ENCODE measurements at regions not wholly inside any gene's neighbourhood (a gene's known extent, or its start where the extent isn't known, plus 50 kb on each side); places are given as distances from the start of the nearest gene placed in this dataset.

DNA sequence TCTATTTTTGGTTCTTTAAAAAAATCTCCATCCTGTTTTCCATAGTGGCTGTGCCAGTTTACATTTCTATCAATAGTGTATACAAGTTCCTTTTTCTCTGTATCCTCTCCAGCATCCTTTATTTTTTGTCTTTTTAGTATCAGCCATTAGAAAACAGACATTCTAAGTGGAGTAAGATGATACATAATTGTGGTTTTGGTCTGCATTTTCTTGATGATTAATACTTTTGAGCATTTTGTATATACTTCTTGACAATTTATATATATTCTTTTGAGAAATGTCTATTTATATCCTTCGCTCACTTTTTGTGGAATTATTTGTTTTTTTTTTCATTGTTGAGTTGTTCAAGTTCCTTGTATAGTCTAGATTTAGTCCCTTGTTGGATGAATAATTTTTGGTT is 382.2 kb upstream of the SPOCK3 start:
- WGBS (ENCODE audit: low lambda C conversion rate), result 0% methylated on average over 1 of the region's 1 CpG
- Histone ChIP-seq H3K36me3 (replicated peaks in 1 of 2; ENCODE audit: control insufficient read depth in 1 of 2, insufficient read depth in 2 of 2, low read length in 2 of 2) (no peaks in the 10 kb centered on the region), H3K27ac (ENCODE audit: extremely low read length, insufficient read depth, low read length) (no peak overlapping the region), H4K20me1 (ENCODE audit: insufficient read depth, low read length) (no peaks in the 10 kb centered on the region), H2AFZ (ENCODE audit: low read length) (no peak overlapping the region), H3K27me3 (ENCODE audit: control insufficient read depth in 1 of 2, insufficient read depth in 2 of 2, low read length in 2 of 2) (no peaks in the 10 kb centered on the region), H3K4me2 (ENCODE audit: low read depth, low read length) (no peak overlapping the region), H3K79me2 (ENCODE audit: insufficient read depth, low read length) (no peaks in the 10 kb centered on the region), H3K4me3 (replicated peaks in 1 of 3; ENCODE audit: insufficient read depth in 1 of 3, low read depth in 2 of 3, low read length in 3 of 3) (no peak overlapping the region), H3K9me3 (ENCODE audit: low read length) (peaks cover 51% of the 10 kb centered on the region), H3K4me1 (ENCODE audit: insufficient read depth, low read length) (no peaks in the 10 kb centered on the region), H3K9ac (ENCODE audit: insufficient read depth, low read depth, low read length) (no peak overlapping the region)
- DNase-seq (ENCODE audit: low spot score), result no peak
- no peak for FAIRE-seq
- intact Hi-C loops (cut with micrococcal nuclease; ENCODE audit: unreplicated experiment), result no loop called here
- ChIA-PET CTCF (ENCODE audit: low intra/inter-chr PET ratio, low total read pairs) (no interaction called here), POLR2A (no interaction called here)
- in situ Hi-C loops (cut with HindIII; ENCODE audit: extremely low pct_ligation_motif_present, low pct_unique_long_range_greater_than_20kb), result no loop called here
- no peak for TF ChIP-seq HNRNPK (IDR thresholded peaks at IDR 0.05; ENCODE audit: low read depth, low read length, poor library complexity, severe bottlenecking)
- TF ChIP-seq, protein P1, sequence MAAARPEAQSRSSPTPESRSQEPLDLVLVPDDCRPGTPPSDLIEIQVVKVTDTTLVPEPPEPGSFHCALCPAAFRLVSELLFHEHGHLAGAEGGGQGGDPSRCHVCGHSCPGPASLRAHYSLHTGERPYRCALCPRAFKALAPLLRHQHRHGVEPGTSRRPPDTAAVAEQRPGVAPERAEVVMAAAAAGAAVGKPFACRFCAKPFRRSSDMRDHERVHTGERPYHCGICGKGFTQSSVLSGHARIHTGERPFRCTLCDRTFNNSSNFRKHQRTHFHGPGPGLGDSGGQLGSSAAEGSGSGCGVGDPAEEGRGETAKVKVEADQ (CRISPR knock-in tag; IDR thresholded peaks at IDR 0.05; ENCODE audit: borderline replicate concordance), result no peak
- TF ChIP-seq ZNF333 (CRISPR knock-in tag; IDR thresholded peaks at IDR 0.05; ENCODE audit: borderline replicate concordance), result no peak
- no peak for TF ChIP-seq KDM1A (CRISPR knock-in tag; IDR thresholded peaks at IDR 0.05)
- TF ChIP-seq, protein P2, sequence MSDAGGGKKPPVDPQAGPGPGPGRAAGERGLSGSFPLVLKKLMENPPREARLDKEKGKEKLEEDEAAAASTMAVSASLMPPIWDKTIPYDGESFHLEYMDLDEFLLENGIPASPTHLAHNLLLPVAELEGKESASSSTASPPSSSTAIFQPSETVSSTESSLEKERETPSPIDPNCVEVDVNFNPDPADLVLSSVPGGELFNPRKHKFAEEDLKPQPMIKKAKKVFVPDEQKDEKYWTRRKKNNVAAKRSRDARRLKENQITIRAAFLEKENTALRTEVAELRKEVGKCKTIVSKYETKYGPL (CRISPR knock-in tag; IDR thresholded peaks at IDR 0.05), result no peak
- TF ChIP-seq, protein P3, sequence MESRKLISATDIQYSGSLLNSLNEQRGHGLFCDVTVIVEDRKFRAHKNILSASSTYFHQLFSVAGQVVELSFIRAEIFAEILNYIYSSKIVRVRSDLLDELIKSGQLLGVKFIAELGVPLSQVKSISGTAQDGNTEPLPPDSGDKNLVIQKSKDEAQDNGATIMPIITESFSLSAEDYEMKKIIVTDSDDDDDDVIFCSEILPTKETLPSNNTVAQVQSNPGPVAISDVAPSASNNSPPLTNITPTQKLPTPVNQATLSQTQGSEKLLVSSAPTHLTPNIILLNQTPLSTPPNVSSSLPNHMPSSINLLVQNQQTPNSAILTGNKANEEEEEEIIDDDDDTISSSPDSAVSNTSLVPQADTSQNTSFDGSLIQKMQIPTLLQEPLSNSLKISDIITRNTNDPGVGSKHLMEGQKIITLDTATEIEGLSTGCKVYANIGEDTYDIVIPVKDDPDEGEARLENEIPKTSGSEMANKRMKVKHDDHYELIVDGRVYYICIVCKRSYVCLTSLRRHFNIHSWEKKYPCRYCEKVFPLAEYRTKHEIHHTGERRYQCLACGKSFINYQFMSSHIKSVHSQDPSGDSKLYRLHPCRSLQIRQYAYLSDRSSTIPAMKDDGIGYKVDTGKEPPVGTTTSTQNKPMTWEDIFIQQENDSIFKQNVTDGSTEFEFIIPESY (CRISPR knock-in tag; IDR thresholded peaks at IDR 0.05), result no peak
- TF ChIP-seq AKAP8 (CRISPR knock-in tag; IDR thresholded peaks at IDR 0.05), result no peak
- TF ChIP-seq ZNF713 (CRISPR knock-in tag; IDR thresholded peaks at IDR 0.05), result no peak
- TF ChIP-seq ZSCAN12 (CRISPR knock-in tag; IDR thresholded peaks at IDR 0.05), result no peak
- no peak for TF ChIP-seq ZNF230 (CRISPR knock-in tag; IDR thresholded peaks at IDR 0.05)
- no peak for TF ChIP-seq NR2F6 (IDR thresholded peaks at IDR 0.05)
- no peak for TF ChIP-seq NR2F6 (CRISPR knock-in tag; IDR thresholded peaks at IDR 0.05)
- TF ChIP-seq ZSCAN9 (CRISPR knock-in tag; IDR thresholded peaks at IDR 0.05; ENCODE audit: borderline replicate concordance), result no peak
- TF ChIP-seq ZKSCAN8 (CRISPR knock-in tag; IDR thresholded peaks at IDR 0.05; ENCODE audit: borderline replicate concordance), result no peak
- TF ChIP-seq, protein P4, sequence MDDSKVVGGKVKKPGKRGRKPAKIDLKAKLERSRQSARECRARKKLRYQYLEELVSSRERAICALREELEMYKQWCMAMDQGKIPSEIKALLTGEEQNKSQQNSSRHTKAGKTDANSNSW (CRISPR knock-in tag; IDR thresholded peaks at IDR 0.05; ENCODE audit: borderline replicate concordance), result no peak
- TF ChIP-seq SNRNP70 (IDR thresholded peaks at IDR 0.05; ENCODE audit: low read depth, low read length), result no peak
- TF ChIP-seq, protein P5, sequence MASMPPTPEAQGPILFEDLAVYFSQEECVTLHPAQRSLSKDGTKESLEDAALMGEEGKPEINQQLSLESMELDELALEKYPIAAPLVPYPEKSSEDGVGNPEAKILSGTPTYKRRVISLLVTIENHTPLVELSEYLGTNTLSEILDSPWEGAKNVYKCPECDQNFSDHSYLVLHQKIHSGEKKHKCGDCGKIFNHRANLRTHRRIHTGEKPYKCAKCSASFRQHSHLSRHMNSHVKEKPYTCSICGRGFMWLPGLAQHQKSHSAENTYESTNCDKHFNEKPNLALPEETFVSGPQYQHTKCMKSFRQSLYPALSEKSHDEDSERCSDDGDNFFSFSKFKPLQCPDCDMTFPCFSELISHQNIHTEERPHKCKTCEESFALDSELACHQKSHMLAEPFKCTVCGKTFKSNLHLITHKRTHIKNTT (CRISPR knock-in tag; IDR thresholded peaks at IDR 0.05), result no peak
- no peak for TF ChIP-seq RBM39 (IDR thresholded peaks at IDR 0.05; ENCODE audit: low read depth, low read length, poor library complexity, severe bottlenecking)
- TF ChIP-seq ZNF296 (CRISPR knock-in tag; conservative IDR thresholded peaks at IDR 0.05), result no peak
- no peak for ATAC-seq
- no TSS peak for BruUV-seq (replicated peaks)

Measured in HepG2 (cell line).